H1 (cell line): ENCODE measurements at regions not wholly inside any gene's neighbourhood (a gene's known extent, or its start where the extent isn't known, plus 50 kb on each side); places are given as distances from the start of the nearest gene placed in this dataset.

Source experiments
- CTCF ChIA-PET: fragments of 300-600 bp; sonication (Branson Sonifier 250); formaldehyde crosslinking; loops from one replicate; lab custom pipeline; 2021; ENCODE audit not compliant: partially characterized antibody; lab: Charles Lee
- POLR2A ChIA-PET: fragments of 300-600 bp; sonication (Branson Sonifier 250); formaldehyde crosslinking; loops from one replicate; lab custom pipeline; 2021; ENCODE audit warnings: inconsistent platforms; ENCODE audit not compliant: partially characterized antibody; lab: Charles Lee
- DNase-seq, 2 experiments: peaks; one replicate each; pipeline versions ENCODE4 v3.0.0 to v3.0.0-alpha.2; 2010 to 2022; ENCODE audit warnings: low spot score in 2 of 2, low read depth in 1 of 2, mixed read lengths in 1 of 2
- FAIRE-seq: peaks from 2 replicates; lab custom pipeline; 2011; peaks lifted over from hg19 to GRCh38; lab: Jason Lieb, UNC
- H2AFZ ChIP-seq: 2 replicates; pipeline ENCODE4 v1.8.1; 2012; ENCODE audit warnings: low read length, inconsistent platforms
- H2AK5ac ChIP-seq: 2 replicates; pipeline ENCODE4 v1.6.1; 2013; ENCODE audit warnings: low read depth, low read length
- H2BK120ac ChIP-seq: replicated peaks from 2 replicates; pipeline ENCODE3; 2013; ENCODE audit warnings: low read depth, low read length, inconsistent platforms
- H2BK12ac ChIP-seq: 2 replicates; pipeline ENCODE4 v1.6.1; 2013; ENCODE audit warnings: low read depth, low read length
- H2BK15ac ChIP-seq: 2 replicates; pipeline ENCODE4 v1.6.1; 2013; ENCODE audit warnings: low read length
- H2BK20ac ChIP-seq: 2 replicates; pipeline ENCODE4 v1.6.1; 2013; ENCODE audit warnings: low read length
- H2BK5ac ChIP-seq: 2 replicates; pipeline ENCODE4 v1.6.1; 2013; ENCODE audit warnings: low read depth, low read length
- H3K14ac ChIP-seq: 2 replicates; pipeline ENCODE4 v1.6.1; 2013; ENCODE audit warnings: inconsistent platforms; ENCODE audit not compliant: insufficient read length
- H3K18ac ChIP-seq: 2 replicates; pipeline ENCODE4 v1.6.1; 2013; ENCODE audit warnings: low read length; ENCODE audit errors: extremely low read depth
- H3K23ac ChIP-seq: 2 replicates; pipeline ENCODE4 v1.6.1; 2013; ENCODE audit warnings: inconsistent platforms; ENCODE audit not compliant: insufficient read length
- H3K23me2 ChIP-seq: 2 replicates; pipeline ENCODE4 v1.6.1; 2013; ENCODE audit warnings: low read depth, low read length
- H3K27ac ChIP-seq: 2 replicates; pipeline ENCODE4 v1.6.1; 2011; ENCODE audit warnings: low read depth, low read length, inconsistent platforms
- H3K27me3 ChIP-seq, 4 experiments: replicated peaks in 1 of 4; 1 replicate in 1 of 4; 2 replicates in 3 of 4; pipeline versions ENCODE4 v1.6.1 to v1.8.1; 2011 to 2013; ENCODE audit warnings: low read length in 3 of 4, mild to moderate bottlenecking in 3 of 4, inconsistent platforms in 2 of 4, mixed read lengths in 2 of 4, moderate library complexity in 1 of 4; ENCODE audit not compliant: control insufficient read depth in 3 of 4, insufficient read depth in 3 of 4; ENCODE audit errors: extremely low read depth in 1 of 4
- H3K36me3 ChIP-seq, 4 experiments: 2 replicates each; pipeline versions ENCODE4 v1.6.1 to v1.8.1; 2011 to 2013; ENCODE audit warnings: mild to moderate bottlenecking in 4 of 4, low read length in 3 of 4, moderate library complexity in 2 of 4, control low read depth in 1 of 4, inconsistent platforms in 1 of 4; ENCODE audit not compliant: insufficient read depth in 4 of 4, control insufficient read depth in 2 of 4
- H3K4ac ChIP-seq: replicated peaks from 2 replicates; pipeline ENCODE3; 2013; ENCODE audit warnings: low read length, low read depth, mixed read lengths, inconsistent platforms; ENCODE audit not compliant: insufficient read length
- H3K4me1 ChIP-seq, 4 experiments: replicated peaks in 1 of 4; 1 replicate in 1 of 4; 2 replicates in 3 of 4; pipeline versions ENCODE4 v1.6.1 to v1.8.1; 2011 to 2013; ENCODE audit warnings: low read length in 3 of 4, inconsistent platforms in 2 of 4, mixed read lengths in 1 of 4; ENCODE audit not compliant: insufficient read depth in 4 of 4, control insufficient read depth in 3 of 4
- H3K4me2 ChIP-seq, 2 experiments: 2 replicates each; pipeline versions ENCODE4 v1.6.1 to v1.8.1; 2011 to 2013; ENCODE audit warnings: low read depth in 2 of 2, low read length in 2 of 2, control low read depth in 1 of 2, inconsistent platforms in 1 of 2, mild to moderate bottlenecking in 1 of 2; ENCODE audit not compliant: insufficient read depth in 1 of 2
- H3K4me3 ChIP-seq, 4 experiments: fragments of 200-600, 300-600 bp in 1 of 4; sonication (generic), shearing (Covaris generic), sonication (Bioruptor Twin) in 1 of 4; 2 replicates each; pipeline versions ENCODE4 v1.5.1 to v1.8.1; 2011 to 2016; ENCODE audit warnings: low read length in 4 of 4, low read depth in 3 of 4, control low read depth in 2 of 4, inconsistent platforms in 2 of 4, mild to moderate bottlenecking in 2 of 4, mixed read lengths in 1 of 4, moderate library complexity in 1 of 4; ENCODE audit not compliant: insufficient read depth in 2 of 4; ENCODE audit errors: extremely low read depth in 1 of 4
- H3K56ac ChIP-seq: replicated peaks from 2 replicates; pipeline ENCODE3; 2013; ENCODE audit warnings: low read depth, mild to moderate bottlenecking, mixed read lengths, low read length, inconsistent platforms; ENCODE audit not compliant: insufficient read length
- H3K79me1 ChIP-seq: 2 replicates; pipeline ENCODE4 v1.6.1; 2013; ENCODE audit warnings: low read depth, low read length, control low read depth
- H3K79me2 ChIP-seq, 2 experiments: 2 replicates each; pipeline versions ENCODE4 v1.6.1 to v1.8.1; 2012 to 2013; ENCODE audit warnings: low read length in 2 of 2, mild to moderate bottlenecking in 2 of 2, inconsistent platforms in 1 of 2; ENCODE audit not compliant: insufficient read depth in 2 of 2, control insufficient read depth in 1 of 2
- H3K9ac ChIP-seq, 4 experiments: replicated peaks in 1 of 4; 1 replicate in 1 of 4; 2 replicates in 3 of 4; pipeline versions ENCODE4 v1.6.1 to v1.8.1; 2011 to 2013; ENCODE audit warnings: low read depth in 3 of 4, low read length in 3 of 4, control low read depth in 2 of 4, mild to moderate bottlenecking in 2 of 4, moderate library complexity in 2 of 4, inconsistent platforms in 1 of 4; ENCODE audit errors: extremely low read depth in 1 of 4
- H3K9me3 ChIP-seq, 2 experiments: 2 replicates each; pipeline versions ENCODE4 v1.6.1 to v1.8.1; 2012 to 2013; ENCODE audit warnings: mild to moderate bottlenecking in 2 of 2, moderate library complexity in 2 of 2, control low read depth in 1 of 2, inconsistent platforms in 1 of 2, low read depth in 1 of 2, low read length in 1 of 2, mixed read lengths in 1 of 2; ENCODE audit not compliant: insufficient read depth in 2 of 2
- H4K20me1 ChIP-seq, 2 experiments: replicated peaks in 1 of 2; 2 replicates each; pipeline versions ENCODE3 to v1.8.1; 2011 to 2013; ENCODE audit warnings: inconsistent platforms in 2 of 2, low read length in 2 of 2, mild to moderate bottlenecking in 1 of 2; ENCODE audit not compliant: insufficient read depth in 2 of 2, control insufficient read depth in 1 of 2
- H4K5ac ChIP-seq: 2 replicates; pipeline ENCODE4 v1.6.1; 2013; ENCODE audit warnings: low read length, low read depth, mixed read lengths, inconsistent platforms; ENCODE audit not compliant: insufficient read length
- H4K8ac ChIP-seq: 2 replicates; pipeline ENCODE4 v1.8.0; 2013; ENCODE audit warnings: mild to moderate bottlenecking, moderate library complexity, low read length, inconsistent platforms; ENCODE audit not compliant: insufficient read depth; ENCODE audit errors: extremely low read depth
- H4K91ac ChIP-seq: replicated peaks from 2 replicates; pipeline ENCODE3; 2013; ENCODE audit warnings: low read length, mixed read lengths, inconsistent platforms; ENCODE audit not compliant: insufficient read length
- BACH1 ChIP-seq: IDR thresholded peaks from 2 replicates; pipeline ENCODE4 v1.6.1; 2012; ENCODE audit warnings: low read length, improper control_type of control experiment
- WGBS, 2 experiments: shearing (Covaris generic) in 1 of 2; methylation state at CpG; one replicate each; pipeline versions ENCODE4 v1.1.6 to v1.1.7; 2013 to 2015; ENCODE audit warnings: low lambda C conversion rate in 2 of 2, mixed read lengths in 2 of 2, inconsistent platforms in 1 of 2, low coverage in 1 of 2, missing lambda C conversion rate in 1 of 2; ENCODE audit not compliant: insufficient replicate concordance in 2 of 2, insufficient coverage in 1 of 2, insufficient read length in 1 of 2; ENCODE audit errors: extremely low coverage in 1 of 2, missing lambda C conversion rate in 1 of 2; 5-methylcytosine and 5-hydroxymethylcytosine counted together

- H3K14ac ChIP-seq = no peak overlapping the region
- no peak overlapping the region for H2BK120ac ChIP-seq
- H2BK5ac ChIP-seq = no peak overlapping the region
- H4K8ac ChIP-seq = no peak overlapping the region
- 93% methylated on average over 2 of the region's 2 CpGs; no CpG with 5 or more reads in 1 of the 2 experiments for WGBS, 2 experiments
- H2AK5ac ChIP-seq = no peak overlapping the region
- H3K4me1 ChIP-seq = no peaks in the 10 kb centered on the region; a peak in 1 of 7 replicates
- no peak overlapping the region for H3K4me2 ChIP-seq
- POLR2A ChIA-PET = no interaction called here
- no peak overlapping the region for H4K91ac ChIP-seq
- no peak overlapping the region for H2BK20ac ChIP-seq
- TF ChIP-seq BACH1 = no peak
- TF ChIP-seq, all 59 proteins: peak for 0
- Histone ChIP-seq H3K27me3 (no peaks in the 10 kb centered on the region), H3K9ac (no peak overlapping the region), H3K23ac (no peak overlapping the region), H3K56ac (no peak overlapping the region), H3K4me3 (no peak overlapping the region), H3K79me1 (no peaks in the 10 kb centered on the region), H2AFZ (no peak overlapping the region), H3K9me3 (no peaks in the 10 kb centered on the region), H3K79me2 (no peaks in the 10 kb centered on the region), H3K4ac (no peak overlapping the region), H4K5ac (no peak overlapping the region), H3K27ac (no peak overlapping the region), H4K20me1 (no peaks in the 10 kb centered on the region), H2BK15ac (no peak overlapping the region), H3K23me2 (no peaks in the 10 kb centered on the region), H3K18ac (no peak overlapping the region), H2BK12ac (no peak overlapping the region), H3K36me3 (no peaks in the 10 kb centered on the region)
- DNase-seq = no peak
- CTCF ChIA-PET = no interaction called here
- no peak for FAIRE-seq
Observed at GRCh38 chr12:78321696-78322095, 491.0 kb downstream of the NAV3 start.
